Parathyroid adenoma (tissue), 2 donors: ENCODE measurements at regions not wholly inside any gene's neighbourhood (a gene's known extent, or its start where the extent isn't known, plus 50 kb on each side); places are given as distances from the start of the nearest gene placed in this dataset.

Experiments used
- H2AFZ ChIP-seq: fragments of 300-600 bp; sonication (generic); one replicate; pipeline ENCODE4 v1.7.0; 2017; ENCODE audit warnings: antibody characterized with exemption, mild to moderate bottlenecking
- H3K27ac ChIP-seq: fragments of 300-600 bp; sonication (generic); one replicate; pipeline ENCODE4 v1.7.0; 2017
- H3K27me3 ChIP-seq: fragments of 300-600 bp; sonication (generic); one replicate; pipeline ENCODE4 v1.7.0; 2017; ENCODE audit warnings: low read length; ENCODE audit not compliant: control insufficient read depth, insufficient read depth
- H3K36me3 ChIP-seq: fragments of 300-600 bp; sonication (generic); one replicate; pipeline ENCODE4 v1.7.0; 2017; ENCODE audit warnings: low read length; ENCODE audit not compliant: control insufficient read depth, insufficient read depth
- H3K4me1 ChIP-seq: fragments of 300-600 bp; sonication (generic); one replicate; pipeline ENCODE4 v1.7.0; 2017; ENCODE audit warnings: control low read depth
- H3K4me2 ChIP-seq: fragments of 300-600 bp; sonication (generic); one replicate; pipeline ENCODE4 v1.7.0; 2017; ENCODE audit warnings: low read length
- H3K4me3 ChIP-seq: fragments of 300-600 bp; sonication (generic); one replicate; pipeline ENCODE4 v1.7.0; 2017; ENCODE audit warnings: low read depth, low read length
- H3K79me2 ChIP-seq: fragments of 300-600 bp; sonication (generic); one replicate; pipeline ENCODE4 v1.7.0; 2017; ENCODE audit warnings: control low read depth
- H3K9ac ChIP-seq: fragments of 300-600 bp; sonication (generic); one replicate; pipeline ENCODE4 v1.7.0; 2017; ENCODE audit warnings: mild to moderate bottlenecking
- H3K9me3 ChIP-seq: fragments of 300-600 bp; sonication (generic); one replicate; pipeline ENCODE4 v1.7.0; 2017; ENCODE audit warnings: low read length; ENCODE audit not compliant: control insufficient read depth
- CTCF ChIP-seq: fragments of 300-600 bp; sonication (generic); IDR thresholded peaks from one replicate; pipeline ENCODE4 v1.7.0; 2017; ENCODE audit warnings: antibody characterized with exemption, mild to moderate bottlenecking
- donor health status: primary hyperparathyroidism.

- no peak overlapping the region for H3K27ac ChIP-seq
- no peak overlapping the region for H2AFZ ChIP-seq
These were observed 319.7 kb upstream of the SP4 start for GRCh38 chr7:21108182-21108581.

GRCh38 chr7:21113609-21114415, 314.1 kb upstream of the SP4 start:
- no peak for TF ChIP-seq CTCF
- Histone ChIP-seq H3K36me3 (no peaks in the 10 kb centered on the region), H3K4me1 (no peaks in the 10 kb centered on the region), H3K4me2 (no peak overlapping the region), H3K9me3 (no peaks in the 10 kb centered on the region), H3K4me3 (no peak overlapping the region), H3K27ac (no peak overlapping the region), H3K79me2 (no peaks in the 10 kb centered on the region), H3K9ac (no peak overlapping the region), H2AFZ (no peak overlapping the region), H3K27me3 (no peaks in the 10 kb centered on the region)

More at GRCh38 chr7:21108182-21108581, 319.7 kb upstream of the SP4 start:
- H3K4me3 ChIP-seq = no peak overlapping the region
- H3K4me2 ChIP-seq = no peak overlapping the region
- no peaks in the 10 kb centered on the region for H3K4me1 ChIP-seq
- no peaks in the 10 kb centered on the region for H3K27me3 ChIP-seq
- TF ChIP-seq CTCF = no peak
- no peaks in the 10 kb centered on the region for H3K79me2 ChIP-seq
- no peaks in the 10 kb centered on the region for H3K9me3 ChIP-seq
- no peak overlapping the region for H3K9ac ChIP-seq
- H3K36me3 ChIP-seq = no peaks in the 10 kb centered on the region

- no peak overlapping the region for H3K9ac ChIP-seq
- no peak for TF ChIP-seq CTCF
- H3K9me3 ChIP-seq = no peaks in the 10 kb centered on the region
- no peaks in the 10 kb centered on the region for H3K36me3 ChIP-seq
- no peaks in the 10 kb centered on the region for H3K27me3 ChIP-seq
- H3K4me1 ChIP-seq = no peaks in the 10 kb centered on the region
- no peak overlapping the region for H2AFZ ChIP-seq
- H3K4me2 ChIP-seq = no peak overlapping the region
- no peaks in the 10 kb centered on the region for H3K79me2 ChIP-seq
- H3K27ac ChIP-seq = no peak overlapping the region
- H3K4me3 ChIP-seq = no peak overlapping the region
These were observed 304.3 kb upstream of the SP4 start for GRCh38 chr7:21123586-21123985.

GRCh38 chr7:21125297-21125696, 302.6 kb upstream of the SP4 start:
- Histone ChIP-seq H3K27me3 (no peaks in the 10 kb centered on the region), H3K4me1 (no peaks in the 10 kb centered on the region), H3K4me3 (no peak overlapping the region), H3K79me2 (no peaks in the 10 kb centered on the region), H3K9me3 (no peaks in the 10 kb centered on the region), H3K4me2 (no peak overlapping the region), H3K9ac (no peak overlapping the region), H3K36me3 (no peaks in the 10 kb centered on the region), H2AFZ (no peak overlapping the region), H3K27ac (no peak overlapping the region)
- TF ChIP-seq CTCF = no peak
